Pancreas (tissue), 10 donors: ENCODE measurements at regions not wholly inside any gene's neighbourhood (a gene's known extent, or its start where the extent isn't known, plus 50 kb on each side); places are given as distances from the start of the nearest gene placed in this dataset.
"Not testable (repeated sequence)": the region's sequence is repeated elsewhere in the genome, so short reads cannot be mapped to it uniquely, and the experiment has no call there.

ENCODE experiments used
- ATAC-seq, 4 donors: fragments of 200-7000 bp; cut with Tn5 transposase; one replicate each; pipeline versions ENCODE4 v1.8.0 to v1.9.1; 2020; ENCODE audit warnings: mild to moderate bottlenecking in 4 of 4, moderate library complexity in 4 of 4
- DNase-seq, 6 donors: peaks; one replicate each; pipeline ENCODE4 v3.0.0-alpha.2; 2020
- FAIRE-seq: peaks from 2 replicates; lab custom pipeline; 2012; peaks lifted over from hg19 to GRCh38; lab: Jason Lieb, UNC
- H3K27ac ChIP-seq, 4 donors: fragments of 200-600 bp; sonication (generic); 1 replicate in 3 of 4; 2 replicates in 1 of 4; pipeline versions ENCODE4 v1.5.0 to v1.8.0; 2020
- H3K27me3 ChIP-seq, 4 donors: fragments of 200-600 bp; one replicate each; pipeline ENCODE4 v1.8.0; 2021
- H3K36me3 ChIP-seq, 3 donors: fragments of 200-600 bp; sonication (generic) in 1 of 3; one replicate each; pipeline versions ENCODE4 v1.5.0 to v1.8.0; 2020 to 2021
- H3K4me1 ChIP-seq, 3 donors: fragments of 200-600 bp; one replicate each; pipeline ENCODE4 v1.8.0; 2021
- H3K4me3 ChIP-seq, 4 donors: fragments of 200-600 bp; sonication (generic) in 2 of 4; one replicate each; pipeline versions ENCODE4 v1.5.0 to v1.8.0; 2020 to 2021
- H3K9me3 ChIP-seq, 4 donors: fragments of 200-600 bp; one replicate each; pipeline ENCODE4 v1.8.0; 2021
- CTCF ChIP-seq, 4 donors: fragments of 200-600 bp; sonication (generic) in 3 of 4; IDR thresholded peaks; one replicate each; pipeline versions ENCODE4 v1.5.0 to v1.8.0; 2021; ENCODE audit warnings: antibody characterized with exemption in 4 of 4
- WGBS, 2 donors: extraction: QIAGEN DNeasy Blood & Tissue Kit; methylation state at CpG; one replicate each; pipeline ENCODE4 v1.1.7; 2013; 5-methylcytosine and 5-hydroxymethylcytosine counted together
- intact Hi-C, 3 donors: fragments of 100-400 bp; cut with DNase I; formaldehyde crosslinking; loops; one replicate each; pipeline versions ENCODE4 v1.11.1 to v1.14.2; 2022
- donor health status: healthy with polysubstance abuse.
- donor health status: DM: no; HTN: no; CAD: no; lungs with moderate emphysema.
- donor health status: DM: no; HTN: no; CAD: no.
- donor health status: control.
- donor health status: control.
- donor health status: Bipolar disorder and iron deficiency.
- donor health status: DM: yes; HTN: yes; CAD: no.
- donor health status: DM: no; HTN: no; CAD: no.
- donor health status: DM: no; HTN: no; CAD: no.
- donor health status: DM: yes; HTN: yes; CAD: no.

DNA sequence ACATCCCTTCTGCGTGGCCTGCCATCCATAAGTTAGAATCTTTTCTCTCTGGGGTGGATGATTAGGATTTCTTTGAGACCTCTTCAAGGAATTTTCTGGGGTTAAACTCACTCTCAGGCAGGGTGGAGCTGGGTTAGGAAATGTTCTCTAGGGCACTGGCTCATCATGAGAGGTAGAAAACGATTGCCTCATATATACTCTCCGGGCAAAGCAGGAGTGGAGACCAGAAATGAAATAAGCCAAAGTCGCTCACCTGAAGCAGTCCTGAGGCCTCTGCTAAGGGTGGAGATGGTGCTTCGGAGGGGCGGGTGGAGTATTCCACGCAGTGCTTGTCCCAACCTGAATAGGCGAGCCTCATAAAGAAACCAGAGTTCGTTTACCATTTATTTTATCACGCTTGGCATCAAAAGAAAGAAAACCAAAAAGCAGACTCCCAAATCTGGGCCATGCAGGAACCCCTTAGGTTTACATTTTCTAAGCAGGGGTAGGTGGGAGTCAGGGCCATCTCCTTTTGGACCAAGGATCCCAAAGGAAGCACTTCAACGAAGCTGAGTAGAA is 249.3 kb upstream of the MEIS1 start:
- no peaks in the 10 kb centered on the region for H3K27me3 ChIP-seq
- no peak for TF ChIP-seq CTCF (IDR thresholded peaks at IDR 0.05)
- no peak overlapping the region for H3K4me3 ChIP-seq
- no peaks in the 10 kb centered on the region for H3K4me1 ChIP-seq
- 82 to 89% methylated on average over 11 of the region's 11 CpGs for WGBS, 2 donors
- intact Hi-C loops = no loop called here
- H3K27ac ChIP-seq = no peak overlapping the region
- DNase-seq (no peak), ATAC-seq (no peak), FAIRE-seq (no peak)
- H3K36me3 ChIP-seq = no peaks in the 10 kb centered on the region
- H3K9me3 ChIP-seq = no peaks in the 10 kb centered on the region

DNA sequence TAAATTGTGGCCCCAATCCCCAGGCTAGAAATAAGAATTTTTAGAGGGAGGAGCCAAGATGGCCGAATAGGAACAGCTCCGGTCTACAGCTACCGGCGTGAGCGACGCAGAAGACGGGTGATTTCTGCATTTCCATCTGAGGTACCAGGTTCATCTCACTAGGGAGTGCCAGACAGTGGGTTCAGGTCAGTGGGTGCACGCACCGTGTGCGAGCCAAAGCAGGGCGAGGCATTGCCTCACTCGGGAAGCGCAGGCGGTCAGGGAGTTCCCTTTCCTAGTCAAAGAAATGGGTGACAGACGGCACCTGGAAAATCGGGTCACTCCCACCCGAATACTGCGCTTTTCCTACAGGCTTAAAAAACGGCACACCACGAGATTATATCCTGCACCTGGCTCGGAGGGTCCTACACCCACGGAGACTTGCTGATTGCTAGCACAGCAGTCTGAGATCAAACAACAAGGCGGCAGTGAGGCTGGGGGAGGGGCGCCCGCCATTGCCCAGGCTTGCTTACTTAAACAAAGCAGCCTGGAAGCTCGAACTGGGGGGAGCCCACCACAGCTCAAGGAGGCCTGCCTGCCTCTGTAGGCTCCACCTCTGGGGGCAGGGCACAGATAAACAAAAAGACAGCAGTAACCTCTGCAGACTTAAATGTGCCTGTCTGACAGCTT is 257.7 kb upstream of the MEIS1 start:
- ATAC-seq, H3K27ac ChIP-seq, H3K9me3 ChIP-seq, FAIRE-seq, H3K36me3 ChIP-seq, H3K4me1 ChIP-seq, H3K4me3 ChIP-seq, H3K27me3 ChIP-seq, intact Hi-C loops: not testable (repeated sequence)
- 79 to 84% methylated on average over 26 of the region's 26 CpGs for WGBS, 2 donors
- DNase-seq = peak in 1 of 6 donors; percentile 17

DNA sequence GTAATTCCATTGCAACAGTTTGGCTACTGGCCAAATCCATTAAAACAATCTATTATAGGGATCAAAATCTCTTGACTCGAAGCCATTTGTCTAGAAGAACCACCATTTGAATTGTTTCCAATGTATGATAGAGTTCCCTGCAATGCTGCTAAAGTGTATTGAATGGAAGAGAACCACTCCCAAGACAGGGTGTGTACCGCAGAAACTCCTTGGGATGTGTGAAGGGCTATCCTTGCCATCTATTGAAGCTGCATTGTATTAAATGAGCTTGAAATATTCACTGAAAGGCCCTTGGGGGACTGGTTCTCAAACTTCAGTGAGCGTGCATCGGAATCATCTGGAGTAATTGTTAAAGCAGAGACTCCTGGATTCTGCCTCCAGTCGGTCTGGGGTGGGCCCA is 260.4 kb upstream of the MEIS1 start:
- Histone ChIP-seq H3K27ac (no peak overlapping the region), H3K36me3 (no peaks in the 10 kb centered on the region), H3K4me1 (peaks cover 0 to 7% (median 0%) of the 10 kb centered on the region in 3 donors), H3K4me3 (no peak overlapping the region), H3K27me3 (no peaks in the 10 kb centered on the region), H3K9me3 (no peaks in the 10 kb centered on the region)
- intact Hi-C loops = no loop called here
- no peak for FAIRE-seq
- no peak for ATAC-seq
- DNase-seq = no peak
- 84 to 90% methylated on average over 5 of the region's 5 CpGs for WGBS, 2 donors
- no peak for TF ChIP-seq CTCF (IDR thresholded peaks at IDR 0.05)

GRCh38 chr2:66173645-66174044 is 261.3 kb upstream of the MEIS1 start:
- no peaks in the 10 kb centered on the region for H3K27me3 ChIP-seq
- WGBS, 2 donors = 16 to 20% methylated on average over 1 of the region's 1 CpG
- TF ChIP-seq CTCF (IDR thresholded peaks at IDR 0.05) = no peak
- H3K36me3 ChIP-seq = no peaks in the 10 kb centered on the region
- DNase-seq (no peak), FAIRE-seq (no peak), ATAC-seq (peak in 2 of 4 donors; percentile 56 to 62)
- peaks cover 0 to 7% (median 0%) of the 10 kb centered on the region in 3 donors for H3K4me1 ChIP-seq
- intact Hi-C loops = no loop called here
- no peaks in the 10 kb centered on the region for H3K9me3 ChIP-seq
- no peak overlapping the region for H3K4me3 ChIP-seq
- no peak overlapping the region for H3K27ac ChIP-seq

DNA sequence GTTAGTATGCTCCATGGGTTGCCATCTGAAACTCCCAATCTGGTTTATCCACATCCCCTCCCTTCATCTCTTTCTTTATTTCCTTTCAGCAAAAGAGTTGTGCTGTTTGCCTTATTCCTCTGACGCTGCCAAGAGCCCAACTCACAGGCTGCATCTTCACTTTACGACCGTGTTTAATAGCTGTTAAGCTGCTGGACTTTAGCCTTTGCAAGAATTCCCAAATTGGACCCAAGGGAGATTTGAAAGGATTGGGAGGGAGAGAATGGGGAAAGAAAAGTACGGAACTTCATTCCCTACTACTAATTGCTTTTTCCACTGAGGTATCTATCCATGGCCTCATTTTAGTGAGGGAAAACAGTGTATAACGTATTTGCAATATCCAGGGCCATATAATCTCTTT is 263.4 kb upstream of the MEIS1 start:
- 79 to 86% methylated on average over 5 of the region's 5 CpGs for WGBS, 2 donors
- Histone ChIP-seq H3K9me3 (no peaks in the 10 kb centered on the region), H3K4me1 (peaks cover 0 to 7% (median 0%) of the 10 kb centered on the region in 3 donors), H3K27ac (no peak overlapping the region), H3K27me3 (no peaks in the 10 kb centered on the region), H3K4me3 (no peak overlapping the region), H3K36me3 (no peaks in the 10 kb centered on the region)
- ATAC-seq = no peak
- no peak for FAIRE-seq
- DNase-seq = no peak
- intact Hi-C loops = no loop called here
- TF ChIP-seq CTCF (IDR thresholded peaks at IDR 0.05) = no peak
